NCI-H460 (cell line): ENCODE measurements at regions not wholly inside any gene's neighbourhood (a gene's known extent, or its start where the extent isn't known, plus 50 kb on each side); places are given as distances from the start of the nearest gene placed in this dataset.
"Not testable (repeated sequence)": the region's sequence is repeated elsewhere in the genome, so short reads cannot be mapped to it uniquely, and the experiment has no call there.

Experiments used
- DNase-seq: peaks from one replicate; pipeline ENCODE4 v3.0.0-alpha.2; 2016; ENCODE audit warnings: low read depth; ENCODE audit errors: extremely low read depth

GRCh38 chr2:14960686-14961324 is 328.3 kb downstream of the LRATD1 start:
- DNase-seq, result no peak

DNA sequence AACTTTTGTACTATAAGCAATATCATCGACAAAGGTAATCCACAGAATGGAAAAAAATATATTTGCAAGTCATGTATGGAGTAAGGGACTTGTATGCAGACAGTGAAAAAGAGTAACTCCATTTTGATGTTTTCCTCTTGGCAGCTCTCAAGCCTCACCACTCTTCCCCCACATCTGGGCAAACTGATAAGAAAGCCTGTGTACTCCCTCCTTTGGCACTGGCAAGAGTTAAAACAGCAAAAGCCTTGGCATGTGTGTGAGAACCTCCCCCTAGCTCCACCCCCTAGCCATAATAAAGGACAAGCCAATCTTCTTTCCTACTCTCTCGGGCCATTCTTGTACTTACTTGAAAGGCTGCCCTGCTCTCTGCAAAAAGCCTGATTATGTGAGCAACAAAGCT is 335.2 kb downstream of the LRATD1 start:
- no peak for DNase-seq

GRCh38 chr2:14975381-14975780 is 342.9 kb downstream of the LRATD1 start:
- no peak for DNase-seq

DNA sequence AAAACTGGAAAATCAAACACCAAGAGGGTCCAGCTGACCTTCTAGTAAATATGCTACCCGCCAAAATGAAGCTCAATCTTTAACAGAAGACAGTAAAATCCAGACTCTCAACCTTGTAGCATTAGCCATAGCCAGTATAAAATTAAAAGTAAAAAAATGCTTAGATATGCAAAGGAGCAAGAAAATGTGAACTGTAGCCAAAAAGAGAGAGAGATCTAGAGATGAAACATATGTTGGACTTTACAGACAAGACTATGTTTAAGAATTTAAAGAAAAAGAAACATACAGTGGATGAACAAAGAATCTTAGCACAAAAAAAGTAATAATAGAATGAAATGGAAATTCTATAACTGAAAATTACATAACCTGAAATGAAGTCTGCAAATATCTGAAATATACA is 344.5 kb downstream of the LRATD1 start:
- DNase-seq, result no peak

GRCh38 chr2:14978845-14979244 is 346.3 kb downstream of the LRATD1 start:
- no peak for DNase-seq

DNA sequence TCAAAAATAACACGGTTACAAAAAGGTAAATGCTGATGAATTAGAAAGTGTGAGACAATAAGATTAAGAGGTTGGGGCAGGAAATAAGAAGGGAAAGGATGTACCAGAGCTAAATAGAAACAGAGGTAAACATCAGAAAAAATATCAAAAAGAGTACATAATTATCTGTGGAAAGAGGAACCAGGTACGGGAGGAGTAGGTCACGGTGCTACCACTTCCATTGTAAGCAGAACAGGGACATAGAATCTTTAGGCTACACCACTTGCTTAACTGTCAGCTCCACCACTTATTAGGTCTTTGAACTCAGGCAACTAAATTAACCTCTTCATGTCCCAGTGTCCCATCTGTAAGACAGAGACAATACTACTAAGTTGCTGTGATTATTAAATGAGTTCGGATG is 350.3 kb downstream of the LRATD1 start:
- DNase-seq, result no peak

DNA sequence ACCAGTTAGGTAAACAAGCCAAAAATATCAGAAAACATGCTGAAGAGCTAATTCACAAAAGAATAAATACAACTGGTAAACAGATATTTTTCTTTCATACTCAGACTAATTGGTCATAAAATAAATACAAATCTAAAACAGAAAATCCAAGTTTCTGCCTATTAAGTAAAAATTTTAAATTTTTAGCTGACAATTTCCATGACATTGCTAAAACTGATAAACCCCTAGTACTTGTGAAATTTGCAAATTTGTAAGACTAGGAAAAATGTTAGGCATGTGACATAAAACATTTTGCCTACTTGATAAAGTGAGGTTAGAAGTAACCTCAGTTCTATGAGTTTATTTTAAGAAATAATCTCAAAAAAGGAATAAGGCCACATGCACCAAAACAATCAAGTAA is 356.1 kb downstream of the LRATD1 start:
- no peak for DNase-seq

DNA sequence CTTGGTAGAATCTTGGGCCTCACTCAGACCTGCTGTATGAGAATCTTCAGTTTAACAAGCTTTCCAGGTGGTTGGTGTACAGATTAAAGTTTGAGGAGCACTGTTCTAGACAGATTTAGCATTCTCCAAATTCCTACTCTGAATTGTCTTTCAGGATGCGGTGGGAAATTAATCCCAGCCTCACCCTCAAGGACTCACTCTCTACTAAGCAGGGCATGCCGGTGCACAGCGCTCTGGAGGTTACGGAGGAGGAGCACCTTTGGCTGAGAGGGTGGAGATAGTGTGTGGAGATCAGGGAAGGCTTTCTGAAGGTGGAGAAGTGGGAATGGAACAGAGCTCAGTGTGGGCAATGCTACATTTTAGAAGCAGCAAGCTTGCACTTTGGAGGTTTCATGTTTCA is 359.2 kb downstream of the LRATD1 start:
- no peak for DNase-seq

DNA sequence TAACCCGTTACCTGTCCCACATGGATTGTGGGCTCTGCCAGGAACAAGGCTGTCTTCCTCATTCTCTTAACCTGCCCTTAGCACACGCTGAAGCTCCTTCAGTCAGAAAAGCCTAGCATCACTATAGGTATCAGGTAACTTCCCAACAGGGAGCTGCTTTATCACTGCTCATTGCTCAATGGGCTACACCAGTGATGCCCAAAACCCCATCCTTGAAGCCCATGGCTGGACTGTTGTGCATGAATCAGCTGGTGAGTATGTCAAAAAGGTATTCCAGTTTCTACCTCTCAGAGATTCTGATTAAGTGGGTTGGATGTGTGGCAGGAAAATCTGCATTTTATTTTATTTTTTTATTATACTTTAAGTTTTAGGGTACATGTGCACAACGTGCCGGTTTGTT is 362.2 kb downstream of the LRATD1 start:
- DNase-seq, result no peak

- no peak for DNase-seq
These were observed 364.0 kb downstream of the LRATD1 start for GRCh38 chr2:14996351-14997014.

DNA sequence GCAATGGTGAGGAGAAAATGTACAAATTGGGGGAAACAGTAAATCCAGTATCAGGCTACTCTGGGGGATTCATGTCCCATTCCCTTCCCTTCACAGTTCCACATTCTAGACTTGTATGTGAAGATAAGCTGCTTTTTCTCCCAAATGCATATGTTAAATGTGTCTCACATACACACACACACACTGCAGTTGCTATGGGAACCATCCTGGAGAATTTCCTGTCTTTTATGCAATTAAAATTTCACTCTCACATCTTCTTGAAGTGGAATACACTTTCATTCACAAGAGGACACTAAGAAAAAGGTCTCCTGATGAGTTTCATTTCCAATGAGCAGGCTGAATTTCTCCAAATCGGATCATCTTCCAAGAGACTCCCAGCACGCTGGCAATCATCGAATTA is 366.0 kb downstream of the LRATD1 start:
- DNase-seq, result no peak

- DNase-seq, result no peak
These were observed 366.7 kb downstream of the LRATD1 start for GRCh38 chr2:14999114-14999661.

DNA sequence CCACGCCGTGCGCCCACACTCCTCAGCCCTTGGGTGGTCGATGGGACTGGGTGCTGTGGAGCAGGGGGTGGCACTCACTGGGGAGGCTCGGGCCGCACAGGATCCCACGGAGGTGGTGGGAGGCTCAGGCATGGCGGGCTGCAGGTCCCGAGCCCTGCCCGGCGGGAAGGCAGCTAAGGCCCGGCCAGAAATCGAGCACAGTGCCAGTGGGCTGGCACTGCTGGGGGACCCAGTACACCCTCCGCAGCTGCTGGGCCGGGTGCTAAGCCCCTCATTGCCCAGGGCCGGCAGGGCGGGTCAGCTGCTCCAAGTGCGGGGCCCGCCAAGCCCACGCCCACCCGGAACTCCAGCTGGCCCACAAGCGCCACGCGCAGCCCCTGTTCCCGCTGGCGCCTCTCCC is 370.0 kb downstream of the LRATD1 start:
- DNase-seq, result not testable (repeated sequence)

DNA sequence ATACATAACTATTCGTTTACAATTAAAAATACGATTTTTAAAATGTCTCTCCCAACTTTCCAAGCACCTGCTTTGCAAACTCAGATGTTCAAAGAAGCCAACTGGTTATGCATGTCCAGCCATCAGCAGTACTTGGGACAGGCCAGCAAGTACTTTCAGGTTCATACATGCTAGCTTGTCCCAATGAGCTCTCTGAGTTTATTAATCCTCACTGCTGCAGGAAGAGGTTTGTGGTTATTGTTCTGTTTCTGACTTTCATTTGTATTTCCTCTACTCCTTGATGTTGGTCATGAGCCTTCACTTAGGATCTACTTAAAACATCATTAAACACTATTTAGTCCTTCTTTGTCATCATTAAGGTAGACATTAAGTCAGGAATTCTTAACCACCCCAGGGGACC is 374.1 kb downstream of the LRATD1 start:
- DNase-seq, result no peak

GRCh38 chr2:15009681-15010080 is 377.2 kb downstream of the LRATD1 start:
- DNase-seq, result no peak

DNA sequence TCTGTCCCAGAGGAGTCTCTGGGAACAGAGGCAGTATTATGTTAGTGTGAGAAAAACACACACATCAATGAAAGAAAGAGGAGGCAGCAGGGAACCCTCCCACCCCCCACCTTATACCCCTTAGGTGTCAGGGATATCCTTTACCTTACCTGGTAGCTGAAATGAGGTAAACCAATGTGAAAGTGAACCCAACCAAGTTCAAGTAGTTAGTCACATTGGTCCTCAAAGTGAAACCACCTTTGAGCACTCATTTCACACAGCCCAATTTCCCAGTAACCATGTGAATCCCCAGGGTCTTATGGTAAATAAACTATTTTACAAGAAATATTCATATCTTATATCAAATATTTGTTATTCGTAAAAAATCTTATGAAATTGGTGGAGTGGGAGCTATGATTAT is 377.8 kb downstream of the LRATD1 start:
- no peak for DNase-seq

DNA sequence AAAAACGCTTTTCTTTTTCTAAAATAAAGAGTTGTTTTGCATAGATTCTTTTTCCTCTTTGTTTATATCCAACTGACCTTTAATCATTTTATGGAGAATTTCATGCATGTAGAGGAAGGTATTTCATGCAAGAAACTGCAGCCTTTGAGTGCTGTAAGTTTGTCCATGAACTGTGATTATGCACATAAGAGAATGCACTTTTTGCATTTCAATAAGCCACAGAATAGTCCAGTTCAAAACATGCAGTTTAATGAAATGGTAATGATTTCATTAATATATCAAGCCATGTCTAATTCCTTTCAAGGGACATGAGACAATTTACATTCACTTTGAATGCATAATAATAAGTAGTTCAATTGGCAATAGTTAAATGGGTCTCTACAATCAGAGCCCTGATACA is 386.3 kb downstream of the LRATD1 start:
- DNase-seq, result no peak

DNA sequence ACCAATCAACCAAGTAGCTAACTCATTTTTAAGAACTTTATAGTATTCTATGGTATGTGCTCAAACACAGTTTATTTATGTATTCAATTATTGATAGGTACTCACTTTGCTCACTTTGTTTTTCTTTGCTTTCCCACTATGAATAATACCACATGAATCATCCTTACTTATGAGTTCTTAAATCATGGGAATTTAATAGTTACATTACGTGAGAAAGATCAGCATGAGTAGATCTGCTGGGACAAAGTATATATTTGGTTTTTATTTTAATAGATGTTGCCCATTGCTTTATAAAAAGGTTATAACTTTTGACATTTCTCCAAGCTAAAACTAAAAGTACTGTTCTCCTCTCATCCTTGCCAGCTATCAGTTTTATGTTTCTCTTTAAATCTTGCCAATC is 390.7 kb downstream of the LRATD1 start:
- DNase-seq, result no peak

DNA sequence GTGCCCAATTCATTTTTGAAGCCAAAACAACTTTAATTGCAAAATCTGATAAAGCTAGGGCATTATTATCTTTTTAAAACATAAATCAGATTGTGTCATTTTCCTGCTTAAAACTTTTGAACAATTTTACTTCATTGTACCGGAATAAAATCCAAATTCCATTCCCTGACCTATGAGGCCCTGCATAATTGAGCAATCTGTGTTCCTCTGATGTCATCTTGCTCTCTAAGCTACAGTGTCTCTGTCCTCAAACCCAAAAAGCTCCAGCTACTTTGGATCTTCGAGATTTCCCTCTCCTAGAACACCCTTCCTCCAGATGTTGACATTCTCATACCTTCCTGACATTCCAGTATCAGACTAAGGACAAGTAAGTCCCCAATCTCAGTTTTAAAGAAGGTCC is 395.9 kb downstream of the LRATD1 start:
- DNase-seq, result no peak

DNA sequence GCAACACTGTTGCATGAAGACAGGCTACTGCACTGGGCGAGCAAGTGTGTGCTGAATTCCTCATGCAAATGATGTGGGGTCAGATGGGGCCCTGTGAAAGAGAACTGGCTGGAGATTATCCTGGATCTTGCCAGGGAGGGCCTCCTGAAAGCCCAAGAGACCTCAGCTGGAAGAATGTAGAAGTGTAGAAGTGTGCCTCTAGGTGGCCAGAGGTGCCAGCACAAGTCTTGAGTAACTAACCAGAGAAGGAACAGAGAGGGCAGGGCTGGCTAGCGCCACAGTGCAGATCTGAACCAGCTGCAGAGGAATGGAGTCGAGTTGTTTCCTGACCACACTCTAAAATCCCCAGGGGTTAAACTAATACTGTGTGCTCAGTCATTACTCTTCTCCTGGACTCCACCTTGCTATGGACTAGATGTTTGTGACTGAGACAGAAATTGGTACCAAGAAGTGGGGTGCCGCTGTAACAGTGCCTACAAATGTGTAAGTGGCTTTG is 399.3 kb downstream of the LRATD1 start:
- DNase-seq, result no peak

GRCh38 chr2:15034246-15034645 is 401.7 kb downstream of the LRATD1 start:
- no peak for DNase-seq

DNA sequence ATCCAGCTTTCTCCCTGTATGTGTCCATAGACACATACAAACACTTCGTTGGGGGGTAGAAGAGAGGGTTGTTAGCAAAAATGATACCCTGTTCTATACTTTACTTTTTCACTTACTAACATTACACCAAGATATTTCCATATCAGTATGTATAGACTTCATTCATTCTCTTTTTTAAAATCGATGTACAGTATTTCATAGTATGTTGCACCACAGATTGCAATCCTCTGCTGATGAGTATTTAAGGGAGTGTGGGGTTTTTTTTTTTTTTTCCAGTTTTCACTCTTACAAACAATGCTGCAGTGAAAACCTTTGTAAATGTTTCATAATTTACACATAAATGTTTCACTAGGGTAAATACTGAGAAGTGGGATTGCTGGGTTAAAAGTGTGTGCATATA is 402.3 kb downstream of the LRATD1 start:
- DNase-seq, result no peak
